ENCODE measurements at regions not wholly inside any gene's neighbourhood (a gene's known extent, or its start where the extent isn't known, plus 50 kb on each side); places are given as distances from the start of the nearest gene placed in this dataset.

- no peak for TF ChIP-seq CTCF (conservative IDR thresholded peaks at IDR 0.05; ENCODE audit: low read length)
- no peak for TF ChIP-seq EZH2phosphoT487 (IDR thresholded peaks at IDR 0.05; ENCODE audit: borderline replicate concordance)
Observed at GRCh38 chr2:6647046-6647445, 218.7 kb downstream of the CMPK2 start.

All from Loucy (cell line).